GM13976 (cell line): ENCODE measurements at regions not wholly inside any gene's neighbourhood (a gene's known extent, or its start where the extent isn't known, plus 50 kb on each side); places are given as distances from the start of the nearest gene placed in this dataset.

Experiments
- DNase-seq: peaks from one replicate; pipeline ENCODE4 v3.0.0; 2012; ENCODE audit warnings: low spot score
- CTCF ChIP-seq: IDR thresholded peaks from 2 replicates; pipeline ENCODE4 v1.5.1; 2012; ENCODE audit warnings: borderline replicate concordance, mild to moderate bottlenecking; ENCODE audit not compliant: insufficient read depth; ENCODE audit errors: extremely low read depth, missing control alignments, control extremely low read depth
- in situ Hi-C: fragments of 300-500 bp; cut with MboI; formaldehyde crosslinking; loops from one replicate; pipeline ENCODE4 v1.12.0; 2022; ENCODE audit warnings: low sequenced_read_pairs, mixed read lengths, inconsistent platforms; ENCODE audit not compliant: unreplicated experiment

- in situ Hi-C loops: no loop called here
- DNase-seq: no peak
- no peak for TF ChIP-seq CTCF
These were observed 1341.5 kb upstream of the TENM4 start for GRCh38 chr11:80782135-80782885.

DNA sequence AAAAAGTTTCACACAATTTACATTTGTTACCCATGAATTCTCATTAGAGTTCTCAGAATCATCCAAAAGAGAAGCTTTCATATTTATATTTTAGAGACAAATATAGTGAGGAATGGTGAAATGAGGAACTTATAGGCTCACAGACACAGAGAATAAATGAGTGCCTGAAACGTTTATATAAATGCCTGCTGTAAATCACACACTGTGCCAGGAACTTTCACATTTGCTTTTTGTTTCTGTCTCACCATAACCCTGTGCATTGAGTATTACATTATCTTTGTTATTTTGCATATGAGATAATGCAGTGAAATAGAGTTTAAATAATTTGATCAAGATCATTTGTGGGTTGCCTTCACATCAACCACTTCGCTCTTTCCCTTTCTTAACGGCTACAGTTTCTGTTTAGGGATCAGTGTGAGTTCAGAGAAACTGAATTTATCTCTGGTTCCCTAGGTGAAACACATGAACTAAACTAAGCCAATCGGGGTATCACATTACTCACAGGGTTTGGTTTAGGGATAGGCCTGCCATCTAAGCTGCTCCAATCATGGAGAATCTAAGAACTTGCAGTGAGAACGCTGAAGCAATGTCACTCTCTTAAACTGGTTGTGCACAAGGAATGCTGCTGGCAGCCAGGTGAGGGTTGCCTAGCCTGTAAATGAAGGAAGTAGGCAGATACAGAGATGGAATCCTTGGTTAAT is 1339.2 kb upstream of the TENM4 start:
- in situ Hi-C loops: no loop called here
- DNase-seq: no peak
- no peak for TF ChIP-seq CTCF

GRCh38 chr11:80778941-80779340 is 1338.1 kb upstream of the TENM4 start:
- no peak for TF ChIP-seq CTCF
- no peak for DNase-seq
- in situ Hi-C loops: no loop called here

DNA sequence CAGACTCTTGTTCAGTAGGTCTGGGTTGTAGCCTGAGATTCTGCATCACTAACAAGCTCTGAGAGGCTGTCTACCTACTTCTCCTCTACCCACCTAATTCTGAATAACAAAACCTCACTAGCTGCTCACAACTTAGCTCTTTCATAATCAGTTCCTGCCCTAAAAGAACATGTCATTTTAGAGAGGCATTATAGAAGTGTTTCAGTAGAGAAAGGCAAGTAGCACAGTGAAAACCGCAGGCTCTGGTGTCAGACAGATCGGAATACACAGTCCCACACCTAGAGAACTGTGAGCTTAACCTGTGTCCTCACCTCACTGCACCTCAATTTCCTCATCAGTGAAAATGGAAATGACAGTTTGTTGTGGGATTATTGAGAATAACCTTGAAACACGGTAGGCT is 1337.6 kb upstream of the TENM4 start:
- no peak for DNase-seq
- in situ Hi-C loops: no loop called here
- no peak for TF ChIP-seq CTCF

GRCh38 chr11:80773919-80774318 is 1333.1 kb upstream of the TENM4 start:
- DNase-seq: no peak
- in situ Hi-C loops: no loop called here
- TF ChIP-seq CTCF: no peak

GRCh38 chr11:80771017-80771416 is 1330.2 kb upstream of the TENM4 start:
- no peak for DNase-seq
- TF ChIP-seq CTCF: no peak
- in situ Hi-C loops: no loop called here
